ENCODE measurements at regions not wholly inside any gene's neighbourhood (a gene's known extent, or its start where the extent isn't known, plus 50 kb on each side); places are given as distances from the start of the nearest gene placed in this dataset.

DNA sequence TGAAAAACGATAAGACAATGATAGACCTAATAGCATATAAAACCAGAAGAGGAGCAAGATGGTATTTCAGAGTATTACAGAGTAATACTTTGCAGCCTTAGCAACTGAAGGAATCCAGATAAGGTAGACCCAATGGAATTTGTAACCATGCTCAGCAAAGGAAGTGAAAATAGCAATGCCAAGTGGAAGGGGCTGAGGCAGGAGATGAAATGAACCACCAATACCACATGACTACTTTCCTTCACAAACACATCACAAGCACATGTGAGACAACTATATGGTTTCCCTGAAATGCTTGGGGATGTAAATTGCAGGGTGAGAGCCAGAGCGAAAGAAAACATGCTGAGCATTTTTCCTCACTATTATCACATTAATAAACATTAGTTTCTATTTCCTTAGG is 79.8 kb upstream of the MELK start:
- TF ChIP-seq, protein P1, sequence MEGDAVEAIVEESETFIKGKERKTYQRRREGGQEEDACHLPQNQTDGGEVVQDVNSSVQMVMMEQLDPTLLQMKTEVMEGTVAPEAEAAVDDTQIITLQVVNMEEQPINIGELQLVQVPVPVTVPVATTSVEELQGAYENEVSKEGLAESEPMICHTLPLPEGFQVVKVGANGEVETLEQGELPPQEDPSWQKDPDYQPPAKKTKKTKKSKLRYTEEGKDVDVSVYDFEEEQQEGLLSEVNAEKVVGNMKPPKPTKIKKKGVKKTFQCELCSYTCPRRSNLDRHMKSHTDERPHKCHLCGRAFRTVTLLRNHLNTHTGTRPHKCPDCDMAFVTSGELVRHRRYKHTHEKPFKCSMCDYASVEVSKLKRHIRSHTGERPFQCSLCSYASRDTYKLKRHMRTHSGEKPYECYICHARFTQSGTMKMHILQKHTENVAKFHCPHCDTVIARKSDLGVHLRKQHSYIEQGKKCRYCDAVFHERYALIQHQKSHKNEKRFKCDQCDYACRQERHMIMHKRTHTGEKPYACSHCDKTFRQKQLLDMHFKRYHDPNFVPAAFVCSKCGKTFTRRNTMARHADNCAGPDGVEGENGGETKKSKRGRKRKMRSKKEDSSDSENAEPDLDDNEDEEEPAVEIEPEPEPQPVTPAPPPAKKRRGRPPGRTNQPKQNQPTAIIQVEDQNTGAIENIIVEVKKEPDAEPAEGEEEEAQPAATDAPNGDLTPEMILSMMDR (IDR thresholded peaks at IDR 0.05 in 4 of 5, conservative IDR thresholded peaks at IDR 0.05 in 1 of 5), result no peak
- no peak for TF ChIP-seq POLR2A (IDR thresholded peaks at IDR 0.05)
